HepG2 (cell line): ENCODE measurements at regions not wholly inside any gene's neighbourhood (a gene's known extent, or its start where the extent isn't known, plus 50 kb on each side); places are given as distances from the start of the nearest gene placed in this dataset.

Source experiments
- CTCF ChIP-seq: sonication (generic); formaldehyde crosslinking; IDR thresholded peaks from 2 replicates; pipeline ENCODE4 v1.5.0; 2020; ENCODE audit warnings: mild to moderate bottlenecking, missing genetic modification reagents, moderate library complexity
- ZNF460 ChIP-seq: sonication (generic); formaldehyde crosslinking; IDR thresholded peaks from 2 replicates; pipeline ENCODE4 v1.5.1; 2020; ENCODE audit warnings: missing genetic modification reagents, mild to moderate bottlenecking, borderline replicate concordance

- TF ChIP-seq CTCF (CRISPR knock-in tag), result no peak
- TF ChIP-seq ZNF460 (CRISPR knock-in tag), result no peak
Measured at GRCh38 chr13:38239874-38240273, 109.8 kb upstream of the UFM1 start.
